ENCODE measurements at regions not wholly inside any gene's neighbourhood (a gene's known extent, or its start where the extent isn't known, plus 50 kb on each side); places are given as distances from the start of the nearest gene placed in this dataset.

DNA sequence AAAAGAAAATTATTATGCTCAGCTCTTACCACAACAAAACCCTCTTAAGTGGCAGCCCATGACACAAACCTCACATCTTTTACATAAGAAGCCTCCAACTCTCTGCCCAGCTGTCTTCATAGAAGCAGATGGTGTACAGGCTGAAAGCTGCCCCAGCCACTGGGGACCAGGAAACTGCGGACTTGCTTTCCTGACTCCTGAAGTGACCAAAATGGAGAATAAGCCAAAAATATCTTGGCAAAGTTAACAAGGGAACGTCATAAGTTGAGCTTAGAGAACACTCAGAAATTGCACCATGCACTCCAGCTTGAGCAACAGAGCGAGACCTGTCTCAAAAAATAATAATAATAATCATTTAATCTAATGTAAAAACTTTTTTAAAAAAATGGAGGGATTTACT lies 160.3 kb upstream of the CDYL start:
- peaks cover 9% of the 10 kb centered on the region for H3K4me1 ChIP-seq (ENCODE audit: control insufficient read depth, insufficient read depth, low read length, poor library complexity, severe bottlenecking)
- no peak overlapping the region for H3K27ac ChIP-seq (ENCODE audit: low read depth, low read length, severe bottlenecking)
- WGBS, 2 experiments (ENCODE audit: insufficient coverage in 2 of 2): 57 to 95% methylated on average over 1 to 2 of the region's 3 CpGs
- H3K9me3 ChIP-seq (ENCODE audit: control insufficient read depth, low read length): no peaks in the 10 kb centered on the region
- H3K36me3 ChIP-seq (ENCODE audit: control insufficient read depth, insufficient read depth, low read length): no peaks in the 10 kb centered on the region
- no peak overlapping the region for H3K4me3 ChIP-seq (ENCODE audit: extremely low read depth, insufficient read depth, low read length, poor library complexity, severe bottlenecking)

DNA sequence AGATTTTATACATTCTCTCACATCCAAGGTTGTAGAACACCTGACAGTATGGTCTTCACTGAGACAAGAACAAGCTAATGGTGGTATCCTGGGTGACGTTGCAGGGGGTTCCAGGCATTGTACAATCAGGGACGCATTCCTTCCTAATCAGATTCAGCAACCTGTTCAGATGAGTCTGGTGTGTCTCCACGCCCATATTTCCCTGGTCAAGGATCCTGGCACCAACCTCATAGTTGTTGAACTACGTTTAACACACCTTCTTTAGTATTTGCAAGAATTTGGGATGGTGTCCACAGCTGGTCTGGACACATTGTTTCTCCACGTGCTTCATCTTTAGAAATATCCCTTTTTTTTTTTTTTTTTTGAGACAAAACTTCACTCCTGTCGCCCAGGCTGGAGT lies 161.0 kb upstream of the CDYL start:
- WGBS, 2 experiments (ENCODE audit: insufficient coverage in 2 of 2): 80 to 81% methylated on average over 3 to 6 of the region's 6 CpGs
- no peak overlapping the region for H3K27ac ChIP-seq (ENCODE audit: low read depth, low read length, severe bottlenecking)
- H3K36me3 ChIP-seq (ENCODE audit: control insufficient read depth, insufficient read depth, low read length): no peaks in the 10 kb centered on the region
- no peak overlapping the region for H3K4me3 ChIP-seq (ENCODE audit: extremely low read depth, insufficient read depth, low read length, poor library complexity, severe bottlenecking)
- no peaks in the 10 kb centered on the region for H3K9me3 ChIP-seq (ENCODE audit: control insufficient read depth, low read length)
- peaks cover 16% of the 10 kb centered on the region for H3K4me1 ChIP-seq (ENCODE audit: control insufficient read depth, insufficient read depth, low read length, poor library complexity, severe bottlenecking)

DNA sequence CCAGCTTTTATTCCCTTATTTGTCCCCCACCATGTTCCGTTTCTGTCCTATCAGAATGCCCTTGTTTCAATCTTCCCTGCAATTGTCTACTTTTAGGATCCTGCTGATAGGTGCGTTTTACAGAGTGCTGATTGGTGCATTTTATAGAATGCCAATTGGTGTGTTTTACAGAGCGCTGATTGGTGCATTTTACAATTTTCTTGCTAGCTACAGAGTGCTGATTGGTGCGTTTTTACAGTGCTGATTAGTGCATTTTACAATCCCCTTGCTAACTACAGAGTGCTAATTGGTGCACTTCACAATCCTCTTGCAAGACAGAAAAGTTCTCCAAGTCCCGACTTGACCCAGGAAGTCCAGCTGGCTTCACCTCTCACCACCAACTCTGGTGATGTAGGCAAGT lies 161.6 kb upstream of the CDYL start:
- no peak overlapping the region for H3K4me3 ChIP-seq (ENCODE audit: extremely low read depth, insufficient read depth, low read length, poor library complexity, severe bottlenecking)
- no peaks in the 10 kb centered on the region for H3K36me3 ChIP-seq (ENCODE audit: control insufficient read depth, insufficient read depth, low read length)
- 88 to 97% methylated on average over 3 to 4 of the region's 5 CpGs for WGBS, 2 experiments (ENCODE audit: insufficient coverage in 2 of 2)
- H3K4me1 ChIP-seq (ENCODE audit: control insufficient read depth, insufficient read depth, low read length, poor library complexity, severe bottlenecking): peaks cover 20% of the 10 kb centered on the region
- no peaks in the 10 kb centered on the region for H3K9me3 ChIP-seq (ENCODE audit: control insufficient read depth, low read length)
- H3K27ac ChIP-seq (ENCODE audit: low read depth, low read length, severe bottlenecking): no peak overlapping the region

DNA sequence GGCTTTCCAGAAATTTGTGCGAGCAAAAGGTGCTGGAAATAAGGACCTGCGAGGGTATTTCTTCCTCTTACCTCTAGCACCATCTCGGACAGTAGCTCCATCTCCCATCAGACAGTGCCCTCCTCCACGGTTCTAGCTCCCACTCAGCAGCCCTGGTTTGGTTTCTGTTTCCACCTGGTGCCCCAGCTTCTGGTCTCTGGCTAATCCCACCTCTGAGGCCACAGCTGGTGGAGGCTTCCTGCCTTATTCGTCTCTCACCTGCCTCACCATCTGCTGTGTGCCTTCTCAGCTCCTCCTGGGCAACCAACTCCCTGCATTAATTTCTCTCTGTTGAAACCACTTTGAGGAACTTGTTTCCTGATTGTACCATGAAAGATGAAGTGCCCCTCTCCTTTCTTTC lies 162.4 kb upstream of the CDYL start:
- no peak overlapping the region for H3K4me3 ChIP-seq (ENCODE audit: extremely low read depth, insufficient read depth, low read length, poor library complexity, severe bottlenecking)
- no peaks in the 10 kb centered on the region for H3K9me3 ChIP-seq (ENCODE audit: control insufficient read depth, low read length)
- 91 to 98% methylated on average over 5 of the region's 5 CpGs for WGBS, 2 experiments (ENCODE audit: insufficient coverage in 2 of 2)
- no peak overlapping the region for H3K27ac ChIP-seq (ENCODE audit: low read depth, low read length, severe bottlenecking)
- H3K36me3 ChIP-seq (ENCODE audit: control insufficient read depth, insufficient read depth, low read length): no peaks in the 10 kb centered on the region
- H3K4me1 ChIP-seq (ENCODE audit: control insufficient read depth, insufficient read depth, low read length, poor library complexity, severe bottlenecking): peaks cover 21% of the 10 kb centered on the region

DNA sequence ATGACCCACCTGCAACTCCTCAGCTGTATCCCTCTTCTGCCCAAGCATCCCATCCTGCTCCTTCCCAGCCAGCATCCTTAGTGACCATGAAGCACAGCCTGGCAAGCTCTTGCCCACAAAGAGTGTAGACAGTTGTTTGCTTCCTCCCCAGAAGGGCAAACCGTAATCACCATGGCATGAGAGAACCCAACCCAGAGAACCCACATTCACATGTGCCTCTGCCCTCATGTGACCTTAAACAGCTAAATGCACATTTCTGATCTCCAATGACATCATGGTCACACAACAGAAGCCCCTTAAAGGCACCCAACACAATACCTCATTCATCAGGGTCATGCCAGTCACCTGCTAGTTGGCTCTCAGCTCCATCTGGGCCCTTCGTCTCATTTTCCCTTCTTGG lies 162.8 kb upstream of the CDYL start:
- no peak overlapping the region for H3K4me3 ChIP-seq (ENCODE audit: extremely low read depth, insufficient read depth, low read length, poor library complexity, severe bottlenecking)
- WGBS, 2 experiments (ENCODE audit: insufficient coverage in 2 of 2): 96 to 100% methylated on average over 2 of the region's 2 CpGs
- no peak overlapping the region for H3K27ac ChIP-seq (ENCODE audit: low read depth, low read length, severe bottlenecking)

DNA sequence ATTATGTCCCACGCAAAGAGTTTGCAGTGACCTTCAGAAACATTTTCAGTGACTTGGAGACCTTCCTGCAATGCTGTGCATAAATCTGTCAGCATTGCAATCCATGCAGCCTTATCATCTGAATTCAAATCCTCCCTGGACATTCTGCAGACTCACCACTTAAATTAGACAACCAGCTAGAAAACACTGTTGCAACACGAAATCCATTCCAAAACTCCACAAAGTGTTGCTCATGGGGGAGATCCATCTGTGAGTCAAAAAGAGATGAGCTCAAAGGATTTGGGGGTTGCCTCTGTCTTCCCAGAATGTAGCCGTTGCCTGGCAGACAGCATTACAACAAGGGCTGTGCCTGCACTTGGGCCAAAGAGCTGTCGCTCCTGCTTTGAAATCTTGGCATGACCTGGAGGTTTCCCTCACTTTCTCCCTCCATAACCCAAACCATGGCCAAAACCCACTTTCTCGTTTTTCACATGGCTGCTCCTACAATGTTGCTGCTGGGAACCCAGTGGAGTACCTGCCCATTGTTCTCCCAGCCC lies 163.5 kb upstream of the CDYL start:
- Histone ChIP-seq H3K4me3 (ENCODE audit: extremely low read depth, insufficient read depth, low read length, poor library complexity, severe bottlenecking) (no peak overlapping the region), H3K9me3 (ENCODE audit: control insufficient read depth, low read length) (no peaks in the 10 kb centered on the region), H3K36me3 (ENCODE audit: control insufficient read depth, insufficient read depth, low read length) (no peaks in the 10 kb centered on the region), H3K4me1 (ENCODE audit: control insufficient read depth, insufficient read depth, low read length, poor library complexity, severe bottlenecking) (peaks cover 24% of the 10 kb centered on the region), H3K27ac (ENCODE audit: low read depth, low read length, severe bottlenecking) (peak overlapping the region; percentile 23)
- 82 to 95% methylated on average over 4 of the region's 5 CpGs for WGBS, 2 experiments (ENCODE audit: insufficient coverage in 2 of 2)

More for the DNA sequence above, 162.8 kb upstream of the CDYL start:
- Histone ChIP-seq H3K9me3 (ENCODE audit: control insufficient read depth, low read length) (no peaks in the 10 kb centered on the region), H3K36me3 (ENCODE audit: control insufficient read depth, insufficient read depth, low read length) (no peaks in the 10 kb centered on the region), H3K4me1 (ENCODE audit: control insufficient read depth, insufficient read depth, low read length, poor library complexity, severe bottlenecking) (peaks cover 22% of the 10 kb centered on the region)

DNA sequence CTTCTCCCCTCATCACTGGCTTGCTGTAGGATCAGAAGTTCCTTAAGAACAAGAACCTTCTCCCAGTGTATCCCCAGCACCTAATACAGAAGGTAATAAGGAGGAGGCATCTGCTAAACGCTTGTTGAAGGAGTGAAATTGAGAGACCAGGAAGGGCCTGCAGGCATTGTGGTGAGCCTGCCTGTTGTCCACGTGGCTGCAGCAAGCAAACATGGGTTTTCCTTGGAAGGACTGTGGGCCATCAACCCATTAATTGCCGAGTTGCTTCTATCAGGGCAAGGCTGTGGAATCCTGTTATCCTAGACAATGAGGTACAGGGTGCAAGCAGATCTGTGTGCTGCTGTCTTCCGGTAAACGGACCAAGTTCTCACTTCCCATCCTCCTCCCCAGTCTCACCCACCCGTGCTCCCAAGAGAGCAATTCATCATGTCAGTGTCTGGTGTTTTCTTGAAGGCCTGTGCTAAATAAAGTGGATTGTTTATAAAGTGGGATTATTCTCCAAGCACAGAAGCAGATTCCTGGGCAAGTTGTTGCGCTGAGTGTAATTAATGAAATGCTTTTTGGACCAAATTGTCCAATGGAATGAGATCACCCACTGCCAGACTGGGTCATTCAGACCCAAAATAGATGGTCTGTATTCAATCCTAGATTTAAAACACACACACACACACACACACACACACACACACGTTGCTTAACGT lies 164.6 kb upstream of the CDYL start:
- 86 to 92% methylated on average over 3 to 6 of the region's 9 CpGs for WGBS, 2 experiments (ENCODE audit: insufficient coverage in 2 of 2)
- peak overlapping the region; percentile 16 for H3K27ac ChIP-seq (ENCODE audit: low read depth, low read length, severe bottlenecking)
- peaks cover 28% of the 10 kb centered on the region for H3K4me1 ChIP-seq (ENCODE audit: control insufficient read depth, insufficient read depth, low read length, poor library complexity, severe bottlenecking)

DNA sequence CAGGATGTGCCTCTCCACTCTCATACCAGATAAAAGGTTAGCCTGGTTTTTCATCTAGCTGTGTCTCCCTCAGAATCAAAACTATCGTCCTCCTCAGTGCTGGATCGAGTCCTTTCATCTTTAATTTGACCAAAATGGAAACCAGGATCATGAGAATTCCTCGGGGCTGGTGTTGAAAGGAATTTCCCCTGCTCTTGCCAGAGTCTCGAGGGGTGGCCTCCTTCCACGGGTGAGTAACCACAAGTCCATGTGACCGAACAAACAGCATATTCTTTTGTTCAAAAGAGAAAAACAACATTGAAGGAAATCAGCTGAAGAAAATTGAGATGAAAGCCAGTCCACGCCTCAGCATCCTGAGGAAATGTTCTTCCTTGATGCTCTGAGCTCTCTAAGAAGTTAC lies 165.9 kb upstream of the CDYL start:
- peaks cover 28% of the 10 kb centered on the region for H3K4me1 ChIP-seq (ENCODE audit: control insufficient read depth, insufficient read depth, low read length, poor library complexity, severe bottlenecking)
- no peaks in the 10 kb centered on the region for H3K9me3 ChIP-seq (ENCODE audit: control insufficient read depth, low read length)
- 79% methylated on average over 2 to 6 of the region's 7 CpGs for WGBS, 2 experiments (ENCODE audit: insufficient coverage in 2 of 2)
- no peak overlapping the region for H3K4me3 ChIP-seq (ENCODE audit: extremely low read depth, insufficient read depth, low read length, poor library complexity, severe bottlenecking)
- H3K27ac ChIP-seq (ENCODE audit: low read depth, low read length, severe bottlenecking): no peak overlapping the region
- H3K36me3 ChIP-seq (ENCODE audit: control insufficient read depth, insufficient read depth, low read length): no peaks in the 10 kb centered on the region

More for the DNA sequence above, 164.6 kb upstream of the CDYL start:
- Histone ChIP-seq H3K4me3 (ENCODE audit: extremely low read depth, insufficient read depth, low read length, poor library complexity, severe bottlenecking) (no peak overlapping the region), H3K36me3 (ENCODE audit: control insufficient read depth, insufficient read depth, low read length) (no peaks in the 10 kb centered on the region), H3K9me3 (ENCODE audit: control insufficient read depth, low read length) (no peaks in the 10 kb centered on the region)

DNA sequence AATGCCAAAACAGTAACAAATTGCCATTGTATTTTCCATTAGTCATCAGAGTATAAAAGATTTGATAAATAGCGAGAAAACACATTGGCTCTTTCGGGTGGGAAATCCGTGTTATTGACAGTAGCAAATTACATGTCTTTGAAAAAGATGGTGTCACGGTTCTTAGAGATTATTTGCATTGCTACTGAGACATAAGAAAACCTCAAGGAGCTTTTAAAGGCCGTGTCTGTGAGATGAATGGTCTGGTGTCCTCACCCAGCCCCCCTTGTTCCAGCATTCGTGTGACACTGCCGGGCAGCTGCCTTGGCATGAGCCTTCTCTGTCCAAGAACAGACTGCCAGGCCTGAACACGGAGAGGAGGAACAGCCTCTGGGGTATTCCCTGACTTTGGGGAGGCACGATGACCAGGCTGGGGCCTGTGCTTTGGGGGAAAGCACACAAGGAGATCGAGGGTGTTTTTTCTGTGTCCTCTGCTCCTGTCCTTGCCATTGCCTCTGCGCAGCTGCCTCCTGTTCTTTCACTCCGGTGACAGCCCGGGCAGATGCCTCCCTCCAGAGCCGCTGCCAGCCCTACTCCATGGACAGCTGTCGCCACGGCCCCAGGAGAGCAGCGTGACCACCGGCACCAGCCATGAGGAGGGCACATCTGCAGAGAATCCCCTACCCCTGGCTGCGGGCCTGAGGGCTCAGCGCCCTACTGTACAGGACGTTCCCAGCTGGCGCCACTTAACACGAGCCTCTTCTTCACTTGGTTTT lies 167.7 kb upstream of the CDYL start:
- Histone ChIP-seq H3K36me3 (ENCODE audit: control insufficient read depth, insufficient read depth, low read length) (no peaks in the 10 kb centered on the region), H3K27ac (ENCODE audit: low read depth, low read length, severe bottlenecking) (no peak overlapping the region), H3K4me1 (ENCODE audit: control insufficient read depth, insufficient read depth, low read length, poor library complexity, severe bottlenecking) (peaks cover 28% of the 10 kb centered on the region), H3K9me3 (ENCODE audit: control insufficient read depth, low read length) (no peaks in the 10 kb centered on the region), H3K4me3 (ENCODE audit: extremely low read depth, insufficient read depth, low read length, poor library complexity, severe bottlenecking) (no peak overlapping the region)
- WGBS, 2 experiments (ENCODE audit: insufficient coverage in 2 of 2): 91 to 92% methylated on average over 21 to 22 of the region's 23 CpGs

DNA sequence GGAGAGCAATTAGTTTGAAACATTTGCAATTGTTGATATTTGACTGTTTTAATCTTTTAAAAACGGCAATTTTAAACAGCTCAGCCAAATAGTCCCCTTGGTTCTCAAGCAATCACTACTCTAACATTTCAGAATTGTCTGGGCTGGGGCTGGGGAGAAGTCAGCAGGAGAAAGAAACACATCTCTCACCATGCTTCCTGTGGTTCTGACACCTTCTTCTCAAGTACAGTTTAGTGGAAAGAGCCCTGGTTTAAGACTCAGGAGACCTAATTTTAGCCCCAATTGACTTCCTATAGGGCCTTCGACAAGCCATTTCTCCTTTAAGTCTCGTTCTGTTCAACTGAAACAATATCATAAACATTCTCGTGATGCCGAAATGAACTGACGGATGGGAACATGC lies 168.4 kb upstream of the CDYL start:
- 73 to 100% methylated on average over 1 to 2 of the region's 6 CpGs for WGBS, 2 experiments (ENCODE audit: insufficient coverage in 2 of 2)
- Histone ChIP-seq H3K27ac (ENCODE audit: low read depth, low read length, severe bottlenecking) (no peak overlapping the region), H3K4me1 (ENCODE audit: control insufficient read depth, insufficient read depth, low read length, poor library complexity, severe bottlenecking) (peaks cover 29% of the 10 kb centered on the region), H3K36me3 (ENCODE audit: control insufficient read depth, insufficient read depth, low read length) (no peaks in the 10 kb centered on the region), H3K4me3 (ENCODE audit: extremely low read depth, insufficient read depth, low read length, poor library complexity, severe bottlenecking) (no peak overlapping the region), H3K9me3 (ENCODE audit: control insufficient read depth, low read length) (no peaks in the 10 kb centered on the region)
